ENCODE measurements at regions not wholly inside any gene's neighbourhood (a gene's known extent, or its start where the extent isn't known, plus 50 kb on each side); places are given as distances from the start of the nearest gene placed in this dataset.

GRCh38 chrX:117010243-117010642 lies 547.5 kb upstream of the CT83 start:
- H3K27ac Mint-ChIP-seq, result no peak overlapping the region
- TF ChIP-seq CTCF (IDR thresholded peaks at IDR 0.05), result no peak
- POLR2A ChIA-PET, result no interaction called here

GRCh38 chrX:117002981-117003380 lies 540.2 kb upstream of the CT83 start:
- Histone ChIP-seq H3K4me1 (ENCODE audit: insufficient read depth, low read length) (no peaks in the 10 kb centered on the region), H3K27ac (ENCODE audit: low read depth in 1 of 2, low read length in 2 of 2) (no peak overlapping the region), H3K9me3 (ENCODE audit: control insufficient read depth in 1 of 2, insufficient read depth in 1 of 2, low read length in 2 of 2) (no peaks in the 10 kb centered on the region), H3K4me3 (ENCODE audit: low read length) (no peak overlapping the region), H3K27me3 (ENCODE audit: control insufficient read depth in 1 of 2, insufficient read depth in 2 of 2, low read length in 2 of 2) (no peaks in the 10 kb centered on the region), H3K36me3 (ENCODE audit: insufficient read depth, low read length) (no peaks in the 10 kb centered on the region)
- intact Hi-C loops (cut with DNase I, micrococcal nuclease), result no loop called here
- H3K27me3 Mint-ChIP-seq, result no peaks in the 10 kb centered on the region
- no peaks in the 10 kb centered on the region for H3K36me3 Mint-ChIP-seq (ENCODE audit: low read depth)
- H3K27ac Mint-ChIP-seq, result no peak overlapping the region
- ChIA-PET POLR2A (no interaction called here), CTCF (no interaction called here)
- H3K4me1 Mint-ChIP-seq (ENCODE audit: low read depth), result no peaks in the 10 kb centered on the region
- DNase-seq (no peak), ATAC-seq (ENCODE audit: poor library complexity) (no peak)
- no peak overlapping the region for H3K4me3 Mint-ChIP-seq
- TF ChIP-seq CTCF (IDR thresholded peaks at IDR 0.05), result no peak
- peaks cover 3% of the 10 kb centered on the region for H3K9me3 Mint-ChIP-seq

More at GRCh38 chrX:117010243-117010642, 547.5 kb upstream of the CT83 start:
- intact Hi-C loops (cut with DNase I, micrococcal nuclease), result no loop called here
- no peaks in the 10 kb centered on the region for H3K4me1 Mint-ChIP-seq (ENCODE audit: low read depth)
- no peaks in the 10 kb centered on the region for H3K27me3 Mint-ChIP-seq
- H3K36me3 Mint-ChIP-seq (ENCODE audit: low read depth), result no peaks in the 10 kb centered on the region
- Histone ChIP-seq H3K27me3 (ENCODE audit: control insufficient read depth in 1 of 2, insufficient read depth in 2 of 2, low read length in 2 of 2) (no peaks in the 10 kb centered on the region), H3K36me3 (ENCODE audit: insufficient read depth, low read length) (no peaks in the 10 kb centered on the region), H3K9me3 (ENCODE audit: control insufficient read depth in 1 of 2, insufficient read depth in 1 of 2, low read length in 2 of 2) (no peaks in the 10 kb centered on the region), H3K4me1 (ENCODE audit: insufficient read depth, low read length) (no peaks in the 10 kb centered on the region), H3K27ac (ENCODE audit: low read depth in 1 of 2, low read length in 2 of 2) (no peak overlapping the region), H3K4me3 (ENCODE audit: low read length) (no peak overlapping the region)
- ATAC-seq (ENCODE audit: poor library complexity) (no peak), DNase-seq (no peak)
- no peak overlapping the region for H3K4me3 Mint-ChIP-seq
- H3K9me3 Mint-ChIP-seq, result no peaks in the 10 kb centered on the region
- CTCF ChIA-PET, result no interaction called here

GRCh38 chrX:116975517-116975916 lies 512.7 kb upstream of the CT83 start:
- no peaks in the 10 kb centered on the region for H3K27me3 ChIP-seq (ENCODE audit: control insufficient read depth in 1 of 2, insufficient read depth in 2 of 2, low read length in 2 of 2)
- DNase-seq (no peak), ATAC-seq (ENCODE audit: poor library complexity) (no peak)
- CTCF ChIA-PET, result no interaction called here
- Mint-ChIP-seq H3K27me3 (no peaks in the 10 kb centered on the region), H3K4me1 (ENCODE audit: low read depth) (no peaks in the 10 kb centered on the region), H3K9me3 (no peaks in the 10 kb centered on the region), H3K27ac (no peak overlapping the region), H3K4me3 (no peak overlapping the region), H3K36me3 (ENCODE audit: low read depth) (no peaks in the 10 kb centered on the region)
- H3K4me1 ChIP-seq (ENCODE audit: insufficient read depth, low read length), result no peaks in the 10 kb centered on the region
- POLR2A ChIA-PET, result no interaction called here
- intact Hi-C loops (cut with DNase I, micrococcal nuclease), result no loop called here
- H3K9me3 ChIP-seq (ENCODE audit: control insufficient read depth in 1 of 2, insufficient read depth in 1 of 2, low read length in 2 of 2), result peaks cover 0 to 4% of the 10 kb centered on the region in 2 experiments
- H3K4me3 ChIP-seq (ENCODE audit: low read length), result no peak overlapping the region
- no peaks in the 10 kb centered on the region for H3K36me3 ChIP-seq (ENCODE audit: insufficient read depth, low read length)
- no peak overlapping the region for H3K27ac ChIP-seq (ENCODE audit: low read depth in 1 of 2, low read length in 2 of 2)
- no peak for TF ChIP-seq CTCF (IDR thresholded peaks at IDR 0.05)

All from CD4-positive, alpha-beta T cell (primary cell).